ENCODE measurements at regions not wholly inside any gene's neighbourhood (a gene's known extent, or its start where the extent isn't known, plus 50 kb on each side); places are given as distances from the start of the nearest gene placed in this dataset.
"Not testable (repeated sequence)": the region's sequence is repeated elsewhere in the genome, so short reads cannot be mapped to it uniquely, and the experiment has no call there.

DNA sequence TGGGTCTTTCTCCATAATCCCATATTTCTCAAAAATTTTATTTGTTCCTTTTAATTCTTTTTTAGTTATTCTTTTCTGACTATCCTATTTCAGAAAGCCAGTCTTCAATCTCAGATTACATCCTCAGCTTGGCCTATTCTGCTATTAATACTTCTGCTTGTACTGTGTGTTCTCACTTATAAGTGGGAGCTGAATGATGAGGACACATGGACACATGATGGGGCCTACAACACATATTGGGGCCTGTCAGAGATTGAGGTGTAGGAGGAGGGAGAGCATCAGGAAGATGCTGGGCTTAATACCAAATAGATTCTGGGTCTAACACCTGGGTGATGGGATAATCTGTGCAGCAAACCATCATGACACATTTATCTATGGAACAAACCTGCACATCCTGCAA is 82.3 kb downstream of the MAGEE1 start:
- no peak for DNase-seq

DNA sequence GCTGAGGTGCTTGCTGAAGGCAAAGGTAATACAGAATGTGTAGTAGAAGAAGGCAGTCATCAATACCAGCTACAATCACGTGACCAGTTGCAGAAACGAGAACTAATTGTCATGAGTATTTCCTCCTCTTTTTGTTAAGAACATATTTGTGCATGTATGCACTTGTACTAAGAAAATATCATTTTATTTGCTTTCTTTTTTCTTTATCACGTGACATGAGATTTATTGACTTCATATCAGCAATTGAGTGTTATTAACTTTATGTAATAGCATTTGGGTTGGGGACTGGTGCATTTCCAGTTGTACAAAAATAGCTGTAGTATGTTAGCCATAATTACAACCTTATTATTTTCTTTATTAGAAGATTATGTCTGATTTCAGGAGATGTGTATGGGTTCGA is 90.0 kb downstream of the MAGEE1 start:
- no peak for DNase-seq

GRCh38 chrX:76520273-76521054 is 93.0 kb downstream of the MAGEE1 start:
- DNase-seq = no peak

DNA sequence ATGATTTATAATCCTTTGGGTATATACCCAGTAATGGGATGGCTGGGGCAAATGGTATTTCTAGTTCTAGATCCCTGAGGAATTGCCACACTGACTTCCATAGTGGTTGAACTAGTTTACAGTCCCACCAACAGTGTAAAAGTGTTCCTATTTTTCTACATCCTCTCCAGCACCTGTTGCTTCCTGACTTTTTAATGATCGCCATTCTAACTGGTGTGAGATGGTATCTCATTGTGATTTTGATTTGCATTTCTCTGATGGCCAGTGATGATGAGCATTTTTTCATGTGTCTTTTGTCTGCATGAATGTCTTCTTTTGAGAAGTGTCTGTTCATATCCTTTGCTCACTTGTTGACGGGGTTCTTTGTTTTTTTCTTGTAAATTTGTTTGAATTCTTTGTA is 108.2 kb downstream of the MAGEE1 start:
- not testable (repeated sequence) for DNase-seq

DNA sequence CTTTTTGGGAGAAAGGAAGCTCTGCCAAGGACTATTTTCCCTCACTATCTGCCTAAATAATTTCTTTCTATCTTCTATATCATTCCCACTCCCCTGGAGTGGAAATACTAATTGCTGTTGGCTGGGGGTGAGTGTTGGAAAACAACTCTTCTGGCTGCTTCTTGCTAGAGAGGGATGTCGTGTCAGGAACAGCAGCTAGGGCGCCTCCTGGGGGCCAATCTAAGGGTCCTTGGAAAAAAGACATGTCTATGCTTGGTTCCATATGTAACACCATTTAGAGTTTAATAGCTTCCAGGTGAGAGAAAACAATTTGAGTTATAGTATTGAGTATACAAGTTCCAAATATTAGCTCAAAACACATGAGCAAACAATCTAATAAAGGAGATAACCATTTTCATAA is 111.3 kb downstream of the MAGEE1 start:
- DNase-seq = no peak

GRCh38 chrX:76543381-76543780 is 115.9 kb downstream of the MAGEE1 start:
- not testable (repeated sequence) for DNase-seq

- no peak for DNase-seq
These were observed 122.5 kb downstream of the MAGEE1 start for GRCh38 chrX:76550016-76550415.

DNA sequence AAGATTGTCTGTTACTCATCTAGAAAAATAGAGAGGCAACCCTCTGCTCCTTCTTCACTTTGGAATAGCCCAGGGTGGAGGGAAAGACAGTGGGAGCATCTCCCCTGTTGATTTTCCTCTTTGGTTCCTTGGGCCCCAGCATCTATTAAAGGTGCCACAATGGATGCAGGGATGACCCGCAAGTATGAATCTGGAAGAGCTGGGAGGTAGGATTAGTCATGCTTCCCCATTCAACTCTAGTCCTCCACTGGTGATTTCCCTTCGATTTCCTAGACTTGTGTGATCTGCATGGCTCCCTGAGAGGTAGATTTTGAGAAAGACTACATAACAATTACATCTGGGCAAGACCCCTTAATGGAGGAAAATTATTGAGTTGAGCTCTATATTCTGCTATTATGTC is 127.8 kb downstream of the MAGEE1 start:
- no peak for DNase-seq

- DNase-seq = peak; percentile 15
These were observed 128.3 kb downstream of the MAGEE1 start for GRCh38 chrX:76555816-76556215.

DNA sequence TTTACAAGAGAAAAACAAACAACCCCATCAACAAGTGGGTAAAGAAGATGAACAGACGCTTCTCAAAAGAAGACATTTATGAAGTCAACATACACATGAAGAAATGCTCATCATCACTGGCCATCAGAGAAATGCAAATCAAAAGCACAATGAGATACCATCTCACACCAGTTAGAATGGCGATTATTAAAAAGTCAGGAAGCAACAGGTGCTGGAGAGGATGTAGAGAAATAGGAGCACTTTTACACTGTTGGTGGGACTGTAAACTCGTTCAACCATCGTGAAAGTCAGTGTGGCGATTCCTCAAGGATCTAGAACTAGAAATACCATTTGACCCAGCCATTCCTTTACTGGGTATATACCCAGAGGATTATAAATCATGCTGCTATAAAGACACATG is 137.3 kb downstream of the MAGEE1 start:
- not testable (repeated sequence) for DNase-seq

GRCh38 chrX:76605390-76605789 is 177.9 kb downstream of the MAGEE1 start:
- no peak for DNase-seq

DNA sequence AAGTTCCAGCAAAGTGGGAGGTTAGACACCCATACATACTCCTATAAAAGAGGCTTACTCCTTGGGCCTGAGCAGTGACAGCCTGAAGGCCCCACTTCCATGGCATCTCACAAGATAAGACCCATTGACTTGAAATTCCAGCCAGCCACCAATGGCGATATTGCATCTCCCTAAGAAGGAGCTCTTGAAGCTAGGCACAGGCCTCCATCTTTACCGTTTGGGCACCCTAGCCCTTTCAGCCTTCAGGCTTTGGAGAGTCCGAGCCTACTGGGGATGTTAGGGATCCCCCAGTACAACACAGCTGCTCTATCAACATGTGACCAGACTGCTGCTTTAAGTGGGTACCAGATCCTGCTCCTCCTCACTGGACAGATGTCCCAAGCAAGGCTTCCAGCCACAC is 189.5 kb downstream of the MAGEE1 start:
- DNase-seq = no peak

GRCh38 chrX:76643590-76643989 is 216.1 kb downstream of the MAGEE1 start:
- DNase-seq = no peak

- DNase-seq = not testable (repeated sequence)
These were observed 223.9 kb downstream of the MAGEE1 start for GRCh38 chrX:76651369-76651768.

DNA sequence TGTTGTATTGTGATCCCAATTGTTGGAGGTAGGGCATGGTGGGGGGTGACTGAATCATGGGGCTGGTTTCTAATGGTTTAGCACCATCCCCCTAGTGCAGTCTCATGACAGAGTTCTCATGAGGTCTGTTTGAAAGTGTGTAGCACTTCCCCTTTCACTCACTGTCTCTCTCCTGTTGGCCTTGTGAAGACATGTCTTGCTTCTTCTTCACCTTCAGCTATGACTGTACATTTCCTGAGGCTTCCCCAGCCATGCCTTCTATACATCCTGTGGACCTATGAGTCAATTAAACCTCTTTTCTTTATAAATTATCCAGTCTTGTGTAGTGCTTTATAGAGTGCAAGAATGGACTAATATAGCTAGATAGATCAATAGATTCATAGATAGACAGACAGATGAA is 230.0 kb downstream of the MAGEE1 start:
- DNase-seq = no peak
